HG03432 (cell line): ENCODE measurements at regions not wholly inside any gene's neighbourhood (a gene's known extent, or its start where the extent isn't known, plus 50 kb on each side); places are given as distances from the start of the nearest gene placed in this dataset.
"Not testable (repeated sequence)": the region's sequence is repeated elsewhere in the genome, so short reads cannot be mapped to it uniquely, and the experiment has no call there.

ENCODE experiments used
- ATAC-seq: cut with Tn5 transposase; IDR thresholded peaks from one replicate; pipeline ENCODE4 v1.9.1; 2021; ENCODE audit warnings: mild to moderate bottlenecking, moderate library complexity; ENCODE audit not compliant: unreplicated experiment

- not testable (repeated sequence) for ATAC-seq
Observed at GRCh38 chr14:106327702-106328353, 801.4 kb downstream of the TMEM121 start.

GRCh38 chr14:106329243-106329642 lies 802.9 kb downstream of the TMEM121 start:
- not testable (repeated sequence) for ATAC-seq

- ATAC-seq = not testable (repeated sequence)
Observed at GRCh38 chr14:106329987-106330774, 803.8 kb downstream of the TMEM121 start.

GRCh38 chr14:106334428-106335109 lies 808.2 kb downstream of the TMEM121 start:
- ATAC-seq = peak; percentile 57

- peak; percentile 29 for ATAC-seq
Observed at GRCh38 chr14:106335110-106335429, 808.7 kb downstream of the TMEM121 start.

- not testable (repeated sequence) for ATAC-seq
Observed at GRCh38 chr14:106338775-106339174, 812.4 kb downstream of the TMEM121 start.

- not testable (repeated sequence) for ATAC-seq
Observed at GRCh38 chr14:106340658-106341057, 814.3 kb downstream of the TMEM121 start.

- ATAC-seq = peak; percentile 25
Observed at GRCh38 chr14:106341161-106341560, 814.8 kb downstream of the TMEM121 start.

GRCh38 chr14:106343626-106344025 lies 817.2 kb downstream of the TMEM121 start:
- no peak for ATAC-seq

GRCh38 chr14:106344065-106344614 lies 817.8 kb downstream of the TMEM121 start:
- not testable (repeated sequence) for ATAC-seq

GRCh38 chr14:106344791-106345479 lies 818.6 kb downstream of the TMEM121 start:
- ATAC-seq = not testable (repeated sequence)

- ATAC-seq = no peak
Observed at GRCh38 chr14:106346084-106346483, 819.7 kb downstream of the TMEM121 start.

GRCh38 chr14:106346534-106347290 lies 820.3 kb downstream of the TMEM121 start:
- no peak for ATAC-seq

GRCh38 chr14:106347291-106347778 lies 821.0 kb downstream of the TMEM121 start:
- no peak for ATAC-seq

GRCh38 chr14:106347890-106348755 lies 821.7 kb downstream of the TMEM121 start:
- no peak for ATAC-seq

GRCh38 chr14:106348873-106349540 lies 822.6 kb downstream of the TMEM121 start:
- not testable (repeated sequence) for ATAC-seq

- not testable (repeated sequence) for ATAC-seq
Observed at GRCh38 chr14:106349678-106350457, 823.5 kb downstream of the TMEM121 start.
